Myocyte (in vitro differentiated cells): ENCODE measurements at regions not wholly inside any gene's neighbourhood (a gene's known extent, or its start where the extent isn't known, plus 50 kb on each side); places are given as distances from the start of the nearest gene placed in this dataset.
A peak's percentile ranks its signal among the peaks of the same experiment; 100 is the strongest.
"Not testable (repeated sequence)": the region's sequence is repeated elsewhere in the genome, so short reads cannot be mapped to it uniquely, and the experiment has no call there.

Experiments
- DNase-seq: peaks from one replicate; pipeline ENCODE4 v3.0.0-alpha.2; 2012; ENCODE audit warnings: low read depth

- no peak for DNase-seq
Measured at GRCh38 chr5:105639511-105639910, 2031.2 kb downstream of the EFNA5 start.

- peak; percentile 41 for DNase-seq
Measured at GRCh38 chr5:105639068-105639467, 2031.7 kb downstream of the EFNA5 start.

DNA sequence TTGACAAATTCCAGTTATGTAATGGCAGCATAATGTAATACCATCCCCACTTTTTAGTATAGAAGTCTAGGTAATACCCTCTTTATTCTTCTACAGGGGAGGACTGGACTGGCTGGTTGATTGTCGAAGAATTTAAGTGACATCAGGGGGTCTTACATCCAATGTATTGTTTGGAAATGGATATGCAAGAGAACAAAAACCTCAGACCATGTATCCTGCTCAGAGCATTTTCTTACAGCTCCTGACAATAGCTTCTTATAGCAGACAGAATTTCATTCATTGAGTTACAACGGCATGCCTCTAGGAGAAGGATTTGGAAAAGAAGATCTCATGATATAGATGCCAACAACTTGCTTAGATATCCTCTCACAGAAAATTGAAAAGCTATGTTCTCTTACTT, 2032.3 kb downstream of the EFNA5 start:
- DNase-seq = no peak

- DNase-seq = no peak
Measured at GRCh38 chr5:105632043-105632442, 2038.7 kb downstream of the EFNA5 start.

- no peak for DNase-seq
Measured at GRCh38 chr5:105630803-105631202, 2039.9 kb downstream of the EFNA5 start.

DNA sequence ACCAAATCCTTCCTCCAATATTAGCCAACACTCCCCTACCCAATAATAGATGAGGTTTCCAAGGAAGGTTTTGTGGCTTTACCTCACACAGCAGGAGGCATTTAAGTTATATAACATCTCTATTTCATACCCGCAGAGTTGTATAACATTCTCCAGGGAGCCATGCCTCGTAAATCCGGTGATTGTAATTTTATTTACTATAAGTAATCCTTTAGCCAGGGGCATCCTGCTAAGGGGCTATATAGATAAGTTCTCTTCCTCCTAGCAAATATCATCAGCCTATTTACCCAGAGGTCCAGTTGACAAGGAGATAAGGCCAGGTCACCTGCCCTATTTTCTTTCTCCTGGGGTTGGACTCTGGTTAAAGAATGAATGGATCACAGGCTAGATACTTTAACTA, 2051.0 kb downstream of the EFNA5 start:
- DNase-seq = no peak

- DNase-seq = peak; percentile 11
Measured at GRCh38 chr5:105617436-105618215, 2053.1 kb downstream of the EFNA5 start.

- DNase-seq = no peak
Measured at GRCh38 chr5:105616599-105616998, 2054.0 kb upstream of the NUDT12 start.

- not testable (repeated sequence) for DNase-seq
Measured at GRCh38 chr5:105602406-105602805, 2039.8 kb upstream of the NUDT12 start.

GRCh38 chr5:105593011-105593760, 2030.6 kb upstream of the NUDT12 start:
- DNase-seq = no peak

- DNase-seq = no peak
Measured at GRCh38 chr5:105587963-105588662, 2025.5 kb upstream of the NUDT12 start.

DNA sequence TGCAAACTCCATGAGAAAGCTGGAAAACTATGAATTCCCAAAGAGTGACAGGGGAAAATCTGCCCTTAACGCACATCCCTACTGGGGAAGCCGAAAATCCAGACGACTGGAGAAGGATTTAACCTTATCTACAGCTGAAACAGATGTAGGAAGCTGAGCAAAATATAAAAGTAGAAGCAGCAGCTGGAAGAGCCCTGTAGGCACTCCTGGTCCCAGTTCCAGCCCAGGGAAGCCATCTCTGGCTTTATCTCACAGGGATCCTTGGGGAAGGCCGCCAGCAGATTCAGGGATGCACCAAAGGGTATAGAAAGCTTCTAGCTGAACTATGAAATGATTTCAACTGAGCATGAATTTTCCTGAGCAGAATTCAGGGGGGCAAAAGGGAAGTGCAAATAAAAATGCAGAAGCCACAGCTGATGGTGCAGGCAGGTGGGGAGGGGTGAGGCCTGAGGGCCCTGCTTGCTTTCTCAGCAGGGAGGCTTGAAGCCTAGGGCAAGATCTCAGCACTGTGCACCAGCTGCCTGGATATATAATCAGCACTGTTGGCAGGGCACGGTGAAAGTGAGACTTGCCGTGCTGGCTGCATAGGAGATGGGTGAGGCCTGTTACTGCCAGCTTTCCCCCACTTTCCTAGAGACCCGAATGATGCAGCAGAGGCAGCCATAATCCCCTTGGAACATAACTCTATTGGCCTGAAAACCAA, 2019.5 kb upstream of the NUDT12 start:
- DNase-seq = no peak

DNA sequence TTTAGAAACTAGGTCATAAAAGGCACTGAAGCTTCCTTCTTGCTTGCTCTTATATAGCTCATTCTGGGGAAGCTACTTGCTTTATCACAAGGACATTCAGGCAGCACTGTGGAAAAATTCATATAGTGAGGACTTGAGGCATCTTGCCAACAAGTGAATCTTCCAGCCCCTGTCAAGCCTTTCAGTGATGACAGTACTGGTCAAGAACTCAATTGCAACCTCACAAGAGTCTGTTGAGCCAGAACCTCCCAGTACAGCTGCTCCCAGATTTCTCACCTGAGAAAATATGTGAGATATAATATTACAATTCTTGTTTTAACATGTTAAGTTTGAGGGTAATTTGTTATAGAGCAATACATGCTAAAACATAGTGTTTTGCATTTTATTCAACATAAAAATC, 2011.0 kb upstream of the NUDT12 start:
- peak; percentile 53 for DNase-seq

DNA sequence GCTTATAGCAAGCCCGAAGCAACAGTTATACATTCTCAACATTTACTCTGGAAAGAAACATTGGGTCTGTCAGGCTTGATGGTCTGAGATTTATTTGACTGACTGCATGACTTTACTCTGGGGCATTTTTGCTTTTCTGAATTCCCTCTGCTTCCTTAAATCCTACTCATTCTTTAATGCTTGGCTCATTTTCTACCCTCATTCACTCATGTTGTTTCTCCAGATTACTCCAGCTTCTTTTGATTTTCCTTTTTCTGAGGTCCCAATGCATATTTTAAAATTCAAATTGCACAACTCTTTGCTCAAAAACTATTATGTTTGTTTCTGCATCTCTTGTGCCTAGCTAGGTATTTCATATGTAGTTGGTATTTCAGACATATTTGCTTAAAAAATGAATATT, 2002.9 kb upstream of the NUDT12 start:
- no peak for DNase-seq

- no peak for DNase-seq
Measured at GRCh38 chr5:105563842-105564241, 2001.3 kb upstream of the NUDT12 start.

DNA sequence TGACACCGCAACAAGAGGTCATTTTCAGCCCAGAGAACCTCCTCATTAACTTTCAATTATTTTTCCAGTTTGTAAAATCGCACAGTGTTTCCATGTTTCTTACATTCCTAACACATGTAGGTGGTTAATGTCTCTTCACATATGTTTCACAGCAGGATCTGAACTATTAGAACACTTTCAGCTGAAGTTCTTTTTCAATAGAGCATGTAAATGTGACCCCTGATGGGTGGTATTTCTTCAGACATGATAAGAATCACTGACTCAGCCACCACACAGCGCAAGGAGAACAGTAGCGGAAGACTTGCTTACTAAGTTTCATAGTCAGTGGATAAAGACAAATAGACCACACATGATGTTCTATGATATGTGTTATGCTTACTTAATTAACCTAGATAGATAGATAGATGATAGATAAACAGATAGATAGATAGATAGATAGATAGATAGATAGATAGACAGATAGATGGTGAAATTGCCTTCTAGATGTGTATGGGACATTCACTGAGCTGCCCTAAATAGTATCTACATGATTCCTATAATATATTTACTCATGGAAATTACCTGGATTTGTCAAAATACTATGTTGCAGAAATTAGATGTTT, 1992.1 kb upstream of the NUDT12 start:
- DNase-seq = no peak

- DNase-seq = no peak
Measured at GRCh38 chr5:105544300-105544699, 1981.7 kb upstream of the NUDT12 start.

DNA sequence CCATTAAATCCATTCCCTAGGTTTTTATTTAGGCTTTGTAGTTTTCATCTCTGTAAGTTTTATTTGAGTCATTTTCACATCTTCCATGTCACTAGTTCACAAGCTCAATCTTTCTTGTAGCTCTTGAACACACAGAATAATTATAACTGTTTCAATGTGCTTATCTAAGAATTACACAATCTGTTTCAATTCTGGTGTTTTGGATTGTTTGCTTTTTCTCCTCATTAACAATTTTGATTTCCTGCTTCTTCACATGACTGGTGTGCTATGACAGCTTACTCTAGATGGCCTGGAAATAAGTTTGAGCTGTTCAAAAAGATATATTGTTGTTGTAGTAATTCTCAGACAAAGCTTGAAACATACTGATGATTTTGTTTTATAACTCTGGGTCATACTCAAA, 1974.1 kb upstream of the NUDT12 start:
- no peak for DNase-seq

- DNase-seq = no peak
Measured at GRCh38 chr5:105530716-105531261, 1968.2 kb upstream of the NUDT12 start.

DNA sequence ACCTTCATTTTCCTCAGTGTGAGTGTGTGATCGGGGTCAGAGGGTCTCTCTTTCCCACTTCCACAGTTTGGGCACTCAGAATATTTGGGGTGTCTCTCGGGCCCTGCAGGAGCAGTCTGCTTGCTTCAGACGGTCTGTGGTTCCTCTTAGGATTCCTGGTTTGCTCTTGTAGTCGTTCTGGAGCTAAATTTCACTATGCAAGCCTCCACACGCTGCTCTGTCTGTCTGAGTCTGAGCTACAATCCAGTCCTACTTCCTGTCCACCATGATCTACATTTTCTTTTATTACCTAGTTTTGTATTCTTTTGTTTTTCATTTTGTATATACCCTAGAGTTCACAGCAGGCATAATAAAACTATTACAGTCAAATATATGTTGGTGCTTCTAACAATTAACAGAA, 1967.3 kb upstream of the NUDT12 start:
- DNase-seq = no peak

- peak; percentile 22 for DNase-seq
Measured at GRCh38 chr5:105508519-105508918, 1945.9 kb upstream of the NUDT12 start.
